Stimulated activated CD4-positive, alpha-beta T cell treated with anti-CD3 and anti-CD28 coated beads, TNF-alpha, amount 100 ng/mL, for 48 hours (primary cell): ENCODE measurements at regions not wholly inside any gene's neighbourhood (a gene's known extent, or its start where the extent isn't known, plus 50 kb on each side); places are given as distances from the start of the nearest gene placed in this dataset.

Experiments
- DNase-seq, 3 donors: peaks; one replicate each; pipeline ENCODE4 v3.0.0-alpha.2; 2020; ENCODE audit warnings: low read depth in 3 of 3

DNA sequence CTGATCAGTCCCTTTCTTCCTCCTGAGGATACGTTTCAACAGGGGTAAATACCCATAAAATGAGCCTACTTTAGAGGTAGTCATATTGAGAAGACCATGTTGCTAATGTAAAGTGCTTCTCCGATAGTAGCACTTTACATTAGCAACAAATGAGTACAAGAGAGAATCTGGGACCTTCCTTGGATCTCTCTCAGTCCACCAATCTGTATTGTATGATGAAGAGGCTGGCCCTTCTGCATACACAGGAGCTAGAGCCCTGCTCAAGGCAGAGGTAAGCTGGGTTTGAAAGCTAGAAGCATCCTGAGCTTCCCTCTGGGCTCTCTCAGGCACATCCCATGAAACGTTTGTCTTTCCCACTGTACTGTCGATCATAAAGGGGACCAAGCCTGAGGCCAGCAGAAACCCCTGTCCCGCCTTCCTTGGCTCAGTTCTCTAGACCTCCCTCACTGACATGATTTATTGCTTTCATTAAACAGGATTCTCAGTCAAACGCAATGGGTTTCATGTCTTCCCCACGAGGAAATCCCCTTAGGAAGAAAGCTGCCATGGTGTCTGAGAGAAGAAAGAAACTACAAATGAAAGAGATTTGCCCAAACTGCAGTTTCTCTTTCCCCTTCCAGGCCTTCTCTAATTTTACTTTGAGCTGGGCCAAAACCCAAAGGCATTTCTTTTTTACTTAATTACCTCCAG, 62.8 kb upstream of the BCAR3 start:
- DNase-seq = no peak

DNA sequence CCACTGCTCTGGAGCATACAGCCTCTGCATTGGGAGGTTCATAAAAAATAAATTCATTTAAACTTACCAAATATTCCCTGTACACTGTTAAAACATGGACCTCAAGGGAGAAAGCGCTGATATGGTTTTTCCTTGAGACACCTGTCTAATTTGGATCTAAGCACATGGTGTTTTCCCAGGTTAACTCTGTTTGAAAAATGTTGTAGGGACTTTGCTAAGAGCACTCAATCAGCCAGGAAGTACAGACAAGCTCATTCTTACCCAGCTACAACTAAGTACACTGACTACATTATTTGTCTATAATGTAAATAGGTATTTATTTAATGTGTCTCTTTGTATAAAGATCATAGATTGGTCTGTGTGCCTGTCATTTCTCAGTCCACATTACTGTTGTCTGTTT, 61.8 kb upstream of the BCAR3 start:
- no peak for DNase-seq

DNA sequence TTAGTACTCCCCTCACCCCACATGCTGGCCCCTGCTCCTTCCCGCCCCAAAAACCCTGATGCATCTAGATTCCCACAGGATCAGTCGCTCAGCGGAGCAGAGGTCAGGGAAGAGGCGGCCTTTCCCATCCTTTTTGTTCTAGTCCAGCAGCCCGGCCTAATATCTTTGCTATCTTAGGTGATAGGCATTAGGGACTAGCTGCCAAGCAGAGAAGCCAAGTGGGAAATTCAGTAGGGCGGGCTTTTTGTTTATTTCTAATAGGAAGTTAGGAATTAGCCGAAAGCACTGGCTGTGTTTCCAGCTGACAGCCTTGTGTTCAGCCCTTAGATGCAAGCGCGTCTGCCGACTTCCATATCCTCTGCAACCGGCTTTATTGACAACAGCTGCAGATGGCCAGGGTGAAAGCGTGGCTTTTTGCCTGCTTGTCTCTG, 59.0 kb upstream of the BCAR3 start:
- no peak for DNase-seq

DNA sequence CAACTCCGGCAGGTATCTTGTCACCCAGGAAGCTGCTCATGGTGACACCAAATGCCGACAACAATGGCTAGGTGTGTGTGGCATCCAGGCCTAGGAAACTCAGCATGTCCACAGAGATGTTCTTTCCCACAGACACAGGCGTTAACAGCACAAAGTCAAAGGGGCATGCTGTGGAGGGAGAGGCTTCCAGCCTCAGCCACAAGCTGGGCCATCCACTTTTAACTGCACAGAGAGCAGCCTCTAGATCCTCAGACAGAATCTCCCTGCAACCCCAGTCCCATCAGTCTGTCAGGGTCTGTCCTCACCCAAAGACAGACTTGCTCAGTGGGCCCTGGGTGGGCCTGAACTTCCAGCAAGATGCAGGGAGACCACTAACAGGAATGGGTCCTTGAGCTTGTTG, 58.5 kb upstream of the BCAR3 start:
- no peak for DNase-seq

DNA sequence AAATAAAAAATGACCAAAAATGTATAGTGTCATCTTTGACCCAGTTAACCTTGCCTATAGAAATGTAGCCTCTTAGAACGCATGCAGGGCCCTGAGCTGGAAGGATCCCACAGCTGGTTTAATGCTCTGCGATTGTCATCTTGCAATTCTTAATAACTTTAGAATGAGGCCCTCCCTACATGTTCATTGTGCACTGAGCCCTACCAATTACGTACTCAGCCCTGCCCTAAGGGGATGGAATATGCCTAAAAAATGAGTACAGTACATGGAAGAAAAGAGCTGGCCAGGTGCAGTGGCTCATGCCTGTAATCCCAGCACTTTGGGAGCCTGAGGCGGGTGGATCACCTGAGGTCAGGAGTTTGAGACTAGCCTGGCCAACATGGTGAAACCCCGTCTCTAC, 57.8 kb upstream of the BCAR3 start:
- no peak for DNase-seq

DNA sequence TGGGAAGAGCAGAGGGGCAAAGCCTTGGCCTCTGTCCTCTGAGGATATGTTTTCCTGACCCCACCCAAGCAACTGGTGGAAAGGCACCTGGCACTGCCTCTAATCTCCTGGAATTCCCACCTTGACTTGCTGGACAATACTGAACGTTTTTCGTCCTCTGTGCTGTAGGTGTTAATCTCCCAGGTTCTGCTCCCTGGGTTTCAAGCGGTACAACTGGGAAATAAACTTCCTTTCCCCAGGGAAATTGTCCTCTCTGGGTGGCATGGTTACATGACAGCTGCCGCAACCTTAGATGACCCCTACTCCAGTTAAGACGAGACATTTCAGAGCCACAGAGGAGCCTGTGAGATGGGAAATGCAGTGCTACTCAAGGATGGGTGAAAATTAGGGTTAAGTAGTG, 57.3 kb upstream of the BCAR3 start:
- no peak for DNase-seq

DNA sequence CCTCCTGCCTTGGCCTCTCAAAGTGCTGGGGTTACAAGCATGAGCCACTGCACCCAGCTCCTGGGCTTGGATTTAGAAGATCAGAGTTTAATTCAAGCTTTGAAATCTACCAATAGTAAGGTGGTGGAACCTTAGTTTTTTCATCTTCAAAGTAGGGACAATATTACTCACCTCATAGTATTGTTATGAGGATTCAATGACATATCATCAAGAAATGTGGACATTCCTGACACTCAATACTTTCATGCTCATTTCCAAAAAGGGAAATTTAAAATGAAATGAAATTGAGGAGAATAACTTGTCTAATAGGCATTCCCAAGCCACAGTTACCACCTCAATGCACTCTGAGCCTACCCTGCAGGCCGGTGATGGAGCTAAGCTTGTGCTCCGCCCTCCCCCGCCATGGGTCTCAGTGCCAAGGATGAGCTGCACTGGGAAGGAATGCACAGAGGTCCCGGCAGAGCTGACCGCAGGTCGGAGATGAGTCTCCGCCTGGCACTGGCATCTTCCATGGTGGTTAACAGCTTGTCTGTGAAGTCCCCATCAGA, 56.5 kb upstream of the BCAR3 start:
- no peak for DNase-seq

DNA sequence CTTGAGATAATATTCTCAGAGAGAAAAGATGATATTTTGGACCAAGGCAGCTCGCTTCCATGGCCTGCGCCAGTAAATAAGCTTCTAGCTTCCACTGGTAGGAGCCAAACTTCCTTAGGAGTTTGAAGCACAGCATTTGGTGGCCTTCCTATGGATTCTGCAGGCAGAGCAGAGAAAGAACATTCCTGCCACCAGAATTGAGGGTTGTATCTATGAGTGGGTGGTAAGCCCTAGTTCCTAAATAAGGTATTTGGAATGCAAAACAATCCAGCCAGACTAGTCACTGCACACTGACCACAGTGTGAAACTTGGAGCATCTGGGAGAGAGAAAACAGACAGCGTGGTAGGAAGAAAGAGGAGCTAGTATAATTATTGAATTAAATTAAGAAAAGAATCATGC, 54.1 kb upstream of the BCAR3 start:
- DNase-seq = no peak

GRCh38 chr1:93734999-93735398, 53.4 kb upstream of the BCAR3 start:
- DNase-seq = no peak

GRCh38 chr1:93733340-93733739, 51.7 kb upstream of the BCAR3 start:
- DNase-seq = no peak

- no peak for DNase-seq
Observed at GRCh38 chr1:93732514-93732913, 50.9 kb upstream of the BCAR3 start.
